Suprapubic skin (tissue), 4 donors: ENCODE measurements at regions not wholly inside any gene's neighbourhood (a gene's known extent, or its start where the extent isn't known, plus 50 kb on each side); places are given as distances from the start of the nearest gene placed in this dataset.

Experiments
- CTCF ChIP-seq, 2 donors: fragments of 200-600 bp in 1 of 2; fragments of 450-650 bp in 1 of 2; sonication (generic) in 1 of 2; IDR thresholded peaks; one replicate each; pipeline ENCODE4 v1.5.1; 2016 to 2019; ENCODE audit warnings: antibody characterized with exemption in 2 of 2, mild to moderate bottlenecking in 1 of 2, moderate library complexity in 1 of 2
- POLR2A ChIP-seq, 2 donors: fragments of 450-650 bp; IDR thresholded peaks; one replicate each; pipeline ENCODE4 v1.6.1; 2017; ENCODE audit warnings: antibody characterized with exemption in 2 of 2, mild to moderate bottlenecking in 2 of 2, moderate library complexity in 2 of 2
- POLR2AphosphoS5 ChIP-seq, 3 donors: sonication (generic); formaldehyde crosslinking; IDR thresholded peaks; one replicate each; pipeline ENCODE4 v1.6.1; 2017; ENCODE audit warnings: antibody characterized with exemption in 3 of 3

GRCh38 chr13:22866221-22866620, 314.6 kb upstream of the SGCG start:
- TF ChIP-seq CTCF (IDR thresholded peaks at IDR 0.05) (no peak), POLR2A (IDR thresholded peaks at IDR 0.05) (no peak), POLR2AphosphoS5 (IDR thresholded peaks at IDR 0.05) (no peak)
